Smooth muscle cell (in vitro differentiated cells): ENCODE measurements at regions not wholly inside any gene's neighbourhood (a gene's known extent, or its start where the extent isn't known, plus 50 kb on each side); places are given as distances from the start of the nearest gene placed in this dataset.
A peak's percentile ranks its signal among the peaks of the same experiment; 100 is the strongest.

ENCODE experiments used
- DNase-seq: peaks from one replicate; lab custom pipeline; 2025; ENCODE audit not compliant: unreplicated experiment; lab: John Stamatoyannopoulos, UW
- H2AFZ ChIP-seq: fragments of 200-600 bp; sonication (generic); 2 replicates; pipeline ENCODE4 v1.6.0; 2016; ENCODE audit warnings: antibody characterized with exemption, low read depth, mild to moderate bottlenecking
- H3F3A ChIP-seq: fragments of 200-600 bp; sonication (generic); 2 replicates; pipeline ENCODE4 v1.6.0; 2017; ENCODE audit warnings: antibody characterized with exemption, low read depth
- H3K27ac ChIP-seq: fragments of 200-600 bp; sonication (generic); 2 replicates; pipeline ENCODE4 v1.5.1; 2016; ENCODE audit warnings: low read depth, mild to moderate bottlenecking
- H3K27me3 ChIP-seq: fragments of 200-600 bp; sonication (generic); 2 replicates; pipeline ENCODE4 v1.6.1; 2016; ENCODE audit warnings: low read depth, mild to moderate bottlenecking
- H3K36me3 ChIP-seq: fragments of 200-600 bp; sonication (generic); 2 replicates; pipeline ENCODE4 v1.5.1; 2016; ENCODE audit warnings: low read depth
- H3K4me1 ChIP-seq: fragments of 200-600 bp; sonication (generic); 2 replicates; pipeline ENCODE4 v1.5.1; 2016; ENCODE audit warnings: low read depth
- H3K4me2 ChIP-seq: fragments of 200-600 bp; sonication (generic); 2 replicates; pipeline ENCODE4 v1.6.0; 2016; ENCODE audit warnings: mild to moderate bottlenecking
- H3K4me3 ChIP-seq: fragments of 200-600 bp; sonication (generic); 2 replicates; pipeline ENCODE4 v1.5.1; 2016; ENCODE audit warnings: mild to moderate bottlenecking
- H3K79me2 ChIP-seq: fragments of 200-600 bp; sonication (generic); 2 replicates; pipeline ENCODE4 v1.6.0; 2016; ENCODE audit warnings: low read depth, mild to moderate bottlenecking
- H3K9ac ChIP-seq: fragments of 200-600 bp; sonication (generic); 2 replicates; pipeline ENCODE4 v1.6.0; 2016; ENCODE audit warnings: low read depth
- H3K9me3 ChIP-seq: fragments of 200-600 bp; sonication (generic); replicated peaks from 2 replicates; pipeline ENCODE4 v1.5.1; 2016; ENCODE audit warnings: low read depth
- H4K20me1 ChIP-seq: fragments of 200-600 bp; sonication (generic); 2 replicates; pipeline ENCODE4 v1.6.0; 2016; ENCODE audit warnings: low read depth
- CTCF ChIP-seq: fragments of 200-600 bp; sonication (generic); IDR thresholded peaks from 2 replicates; pipeline ENCODE4 v1.5.1; 2017; ENCODE audit warnings: borderline replicate concordance, mild to moderate bottlenecking, antibody characterized with exemption; ENCODE audit not compliant: insufficient read depth, poor library complexity, severe bottlenecking
- WGBS: methylation state at CpG from one replicate; pipeline ENCODE4 v1.1.7; 2016; ENCODE audit warnings: low lambda C conversion rate; 5-methylcytosine and 5-hydroxymethylcytosine counted together

DNA sequence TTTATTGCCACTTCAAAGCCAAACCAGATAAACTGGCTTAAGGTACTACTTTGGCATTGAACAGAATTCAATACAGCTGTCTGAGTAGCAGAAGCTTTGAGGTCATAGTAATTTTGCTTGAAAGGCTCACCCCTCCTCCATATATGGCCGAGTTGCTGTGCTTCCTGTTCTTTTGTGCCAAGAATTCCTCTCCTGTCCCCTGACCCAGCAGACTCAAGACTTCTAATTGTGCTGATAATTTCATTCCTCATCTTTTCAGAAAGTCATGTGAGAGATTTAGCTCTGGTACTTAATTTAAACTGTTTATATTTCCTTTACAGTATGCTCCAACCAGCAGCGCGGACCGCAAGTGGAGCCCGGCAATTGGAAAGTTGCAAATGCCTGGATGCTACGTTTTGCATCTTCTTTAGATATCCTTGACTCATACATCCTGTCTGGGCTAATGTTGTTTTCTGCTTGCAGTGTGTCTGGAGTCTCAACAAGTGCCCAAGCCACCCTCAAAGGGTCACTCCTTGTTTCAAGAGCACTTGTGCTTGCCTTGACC, 373.4 kb downstream of the PDGFC start:
- H3F3A ChIP-seq: peaks cover 23% of the 10 kb centered on the region
- H3K4me2 ChIP-seq: peak overlapping the region; percentile 71
- H3K27me3 ChIP-seq: no peaks in the 10 kb centered on the region
- peak overlapping the region; percentile 98 for H3K27ac ChIP-seq
- H3K79me2 ChIP-seq: no peaks in the 10 kb centered on the region
- no peak overlapping the region for H3K4me3 ChIP-seq
- H3K4me1 ChIP-seq: peaks cover 16% of the 10 kb centered on the region
- peak overlapping the region; percentile 79 for H3K9ac ChIP-seq
- no peak for TF ChIP-seq CTCF
- H4K20me1 ChIP-seq: no peaks in the 10 kb centered on the region
- H2AFZ ChIP-seq: peak overlapping the region; percentile 63
- no peaks in the 10 kb centered on the region for H3K36me3 ChIP-seq
- no peaks in the 10 kb centered on the region for H3K9me3 ChIP-seq
- DNase-seq: peak; percentile 2
- 7% methylated on average over 6 of the region's 6 CpGs for WGBS

GRCh38 chr4:156596706-156597329, 374.8 kb downstream of the PDGFC start:
- Histone ChIP-seq H4K20me1 (no peaks in the 10 kb centered on the region), H3F3A (peaks cover 23% of the 10 kb centered on the region), H3K4me1 (peaks cover 16% of the 10 kb centered on the region), H3K36me3 (no peaks in the 10 kb centered on the region), H3K27me3 (no peaks in the 10 kb centered on the region), H3K9ac (no peak overlapping the region), H3K4me2 (peak overlapping the region; percentile 71), H2AFZ (no peak overlapping the region), H3K27ac (peak overlapping the region; percentile 98), H3K4me3 (no peak overlapping the region), H3K79me2 (no peaks in the 10 kb centered on the region), H3K9me3 (no peaks in the 10 kb centered on the region)
- TF ChIP-seq CTCF: no peak
- 43% methylated on average over 4 of the region's 4 CpGs for WGBS
- DNase-seq: no peak

- Histone ChIP-seq H3K27me3 (no peaks in the 10 kb centered on the region), H3K4me1 (peaks cover 16% of the 10 kb centered on the region), H3K9ac (no peak overlapping the region), H3K9me3 (no peaks in the 10 kb centered on the region), H4K20me1 (no peaks in the 10 kb centered on the region), H3K4me2 (peak overlapping the region; percentile 71), H3K27ac (peak overlapping the region; percentile 98), H2AFZ (peak overlapping the region; percentile 50), H3K79me2 (no peaks in the 10 kb centered on the region), H3K4me3 (no peak overlapping the region), H3F3A (peaks cover 23% of the 10 kb centered on the region), H3K36me3 (no peaks in the 10 kb centered on the region)
- WGBS: 33% methylated on average over 2 of the region's 2 CpGs
- no peak for DNase-seq
- no peak for TF ChIP-seq CTCF
These were observed 375.6 kb downstream of the PDGFC start for GRCh38 chr4:156596026-156596425.

DNA sequence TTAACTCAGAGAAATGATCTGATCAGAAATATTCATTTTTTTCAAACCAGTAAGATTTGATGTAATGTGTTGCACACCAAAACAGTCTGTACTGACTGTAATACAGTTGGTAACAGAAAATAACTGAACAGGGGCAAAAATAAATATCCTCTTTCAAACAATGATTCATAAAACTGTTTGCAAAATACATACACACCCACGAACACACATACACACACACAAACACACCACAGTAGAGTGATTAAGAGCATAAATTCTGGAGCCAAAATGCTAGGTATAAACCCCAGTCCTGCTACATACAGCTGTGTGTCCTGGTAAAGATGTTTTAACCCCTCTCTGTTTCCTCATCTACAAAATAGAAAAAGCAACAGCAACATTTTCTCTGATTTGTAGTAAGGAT, 376.6 kb downstream of the PDGFC start:
- H3K9ac ChIP-seq: no peak overlapping the region
- no peak for DNase-seq
- no peaks in the 10 kb centered on the region for H3K36me3 ChIP-seq
- peak overlapping the region; percentile 51 for H3K27ac ChIP-seq
- no peak overlapping the region for H3K4me3 ChIP-seq
- H2AFZ ChIP-seq: peak overlapping the region; percentile 76
- H3K4me1 ChIP-seq: peaks cover 16% of the 10 kb centered on the region
- H3K4me2 ChIP-seq: peak overlapping the region; percentile 53
- H3K27me3 ChIP-seq: no peaks in the 10 kb centered on the region
- no peaks in the 10 kb centered on the region for H3K9me3 ChIP-seq
- H3F3A ChIP-seq: peaks cover 23% of the 10 kb centered on the region
- no peaks in the 10 kb centered on the region for H3K79me2 ChIP-seq
- H4K20me1 ChIP-seq: no peaks in the 10 kb centered on the region
- WGBS: 74% methylated on average over 1 of the region's 1 CpG
- no peak for TF ChIP-seq CTCF
